ENCODE measurements at regions not wholly inside any gene's neighbourhood (a gene's known extent, or its start where the extent isn't known, plus 50 kb on each side); places are given as distances from the start of the nearest gene placed in this dataset.

DNA sequence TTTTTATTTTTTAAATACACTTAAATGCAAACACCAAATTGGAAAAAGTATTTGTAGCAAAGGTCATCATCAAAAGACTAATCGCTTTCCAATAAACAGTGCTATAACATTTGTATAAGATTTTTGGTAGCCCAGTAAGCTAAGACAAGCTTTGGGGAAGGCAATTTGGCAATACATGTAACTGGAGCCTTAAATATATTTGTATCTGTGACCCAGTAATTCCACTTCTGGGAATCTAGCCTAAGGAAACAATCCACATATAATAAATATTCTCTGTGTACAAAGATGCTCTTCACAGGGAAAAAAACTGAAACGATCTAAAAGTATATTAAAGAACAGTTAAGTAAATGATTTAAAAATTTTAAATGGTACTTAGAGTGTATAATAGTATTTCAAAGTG is 65.5 kb upstream of the TJP1 start:
- FAIRE-seq = no peak
- ChIA-PET POLR2A (ENCODE audit: partially characterized antibody) (interaction anchor here (1.5 kb wide), 1 partner anchor 37 kb away, joined by 3 read pairs; no protein-coding TSS in a partner anchor), CTCF (ENCODE audit: partially characterized antibody) (interaction anchor here (5.4 kb wide), 1 partner anchor 38 kb away, joined by 28 read pairs; no protein-coding TSS in a partner anchor)
- H3K9ac ChIP-seq (replicated peaks in 1 of 4; ENCODE audit: extremely low read depth in 1 of 4, low read depth in 3 of 4, low read length in 3 of 4) = no peak overlapping the region
- no peak for DNase-seq (ENCODE audit: low read depth in 1 of 2, low spot score in 2 of 2)
- peaks cover 6 to 16% (median 9%) of the 10 kb centered on the region in 4 experiments; a peak in 6 of 7 replicates for H3K4me1 ChIP-seq (replicated peaks in 1 of 4; ENCODE audit: control insufficient read depth in 3 of 4, insufficient read depth in 4 of 4, low read length in 3 of 4)
- no peak overlapping the region for H2BK20ac ChIP-seq (ENCODE audit: low read length)
- no peak overlapping the region for H4K5ac ChIP-seq (ENCODE audit: insufficient read length, low read depth, low read length)
- no peak overlapping the region for H2BK120ac ChIP-seq (replicated peaks; ENCODE audit: low read depth, low read length)
- no peak overlapping the region for H3K23ac ChIP-seq (ENCODE audit: insufficient read length)
- no peak overlapping the region for H3K56ac ChIP-seq (replicated peaks; ENCODE audit: insufficient read length, low read depth, low read length)
- H2AFZ ChIP-seq (ENCODE audit: low read length) = no peak overlapping the region
- H3K4ac ChIP-seq (replicated peaks; ENCODE audit: insufficient read length, low read depth, low read length) = no peak overlapping the region
- no peak overlapping the region for H2AK5ac ChIP-seq (ENCODE audit: low read depth, low read length)
- H3K4me3 ChIP-seq (ENCODE audit: extremely low read depth in 1 of 4, insufficient read depth in 2 of 4, low read depth in 3 of 4, low read length in 4 of 4) = no peak overlapping the region
- no peaks in the 10 kb centered on the region for H3K27me3 ChIP-seq (replicated peaks in 1 of 4; ENCODE audit: control insufficient read depth in 3 of 4, extremely low read depth in 1 of 4, insufficient read depth in 3 of 4, low read length in 3 of 4)
- H3K23me2 ChIP-seq (ENCODE audit: low read depth, low read length) = no peaks in the 10 kb centered on the region
- H4K20me1 ChIP-seq (replicated peaks in 1 of 2; ENCODE audit: control insufficient read depth in 1 of 2, insufficient read depth in 2 of 2, low read length in 2 of 2) = no peaks in the 10 kb centered on the region
- no peak overlapping the region for H3K4me2 ChIP-seq (ENCODE audit: insufficient read depth in 1 of 2, low read depth in 2 of 2, low read length in 2 of 2)
- no peak overlapping the region for H3K18ac ChIP-seq (ENCODE audit: extremely low read depth, low read length)
- H3K79me2 ChIP-seq (ENCODE audit: control insufficient read depth in 1 of 2, insufficient read depth in 2 of 2, low read length in 2 of 2) = no peaks in the 10 kb centered on the region
- no peak for TF ChIP-seq FOSL1 (IDR thresholded peaks at IDR 0.05; ENCODE audit: insufficient read depth, low read depth, low read length)
- TF ChIP-seq HDAC6 (IDR thresholded peaks at IDR 0.05; ENCODE audit: low read depth, low read length) = no peak
- no peak for TF ChIP-seq SP2 (IDR thresholded peaks at IDR 0.05; ENCODE audit: low read length)
- TF ChIP-seq KDM5A (IDR thresholded peaks at IDR 0.05; ENCODE audit: low read length) = no peak
- TF ChIP-seq SAP30 (IDR thresholded peaks at IDR 0.05; ENCODE audit: insufficient read depth, insufficient replicate concordance, low read length) = no peak
- no peak for TF ChIP-seq TEAD4 (IDR thresholded peaks at IDR 0.05; ENCODE audit: low read depth, low read length)
- no peak for TF ChIP-seq TCF12 (IDR thresholded peaks at IDR 0.05; ENCODE audit: low read depth, low read length)
- no peak overlapping the region for H3K27ac ChIP-seq (ENCODE audit: low read depth, low read length)
- H4K8ac ChIP-seq (ENCODE audit: extremely low read depth, insufficient read depth, low read length) = no peak overlapping the region; the same call in 1 of the 2 replicates
- H3K9me3 ChIP-seq (ENCODE audit: insufficient read depth in 2 of 2, low read depth in 1 of 2, low read length in 1 of 2) = 0 out of 4 replicates have a peak, but pooled peaks cover 0 to 5% of the 10 kb centered on the region in 2 experiments
- H3K79me1 ChIP-seq (ENCODE audit: low read depth, low read length) = no peaks in the 10 kb centered on the region
- H2BK5ac ChIP-seq (ENCODE audit: low read depth, low read length) = no peak overlapping the region
- 89% methylated on average over 2 of the region's 2 CpGs; no CpG with 5 or more reads in 1 of the 2 experiments for WGBS, 2 experiments (ENCODE audit: extremely low coverage in 1 of 2, insufficient coverage in 1 of 2, insufficient read length in 1 of 2, insufficient replicate concordance in 2 of 2, low coverage in 1 of 2, low lambda C conversion rate in 2 of 2, missing lambda C conversion rate in 1 of 2)
- H4K91ac ChIP-seq (replicated peaks; ENCODE audit: insufficient read length, low read length) = no peak overlapping the region
- no peaks in the 10 kb centered on the region for H3K36me3 ChIP-seq (ENCODE audit: control insufficient read depth in 2 of 4, insufficient read depth in 4 of 4, low read length in 3 of 4)
- H3K14ac ChIP-seq (ENCODE audit: insufficient read length) = no peak overlapping the region
- H2BK15ac ChIP-seq (ENCODE audit: low read length) = no peak overlapping the region
- no peak overlapping the region for H2BK12ac ChIP-seq (ENCODE audit: low read depth, low read length)
